ENCODE measurements at regions not wholly inside any gene's neighbourhood (a gene's known extent, or its start where the extent isn't known, plus 50 kb on each side); places are given as distances from the start of the nearest gene placed in this dataset.

DNA sequence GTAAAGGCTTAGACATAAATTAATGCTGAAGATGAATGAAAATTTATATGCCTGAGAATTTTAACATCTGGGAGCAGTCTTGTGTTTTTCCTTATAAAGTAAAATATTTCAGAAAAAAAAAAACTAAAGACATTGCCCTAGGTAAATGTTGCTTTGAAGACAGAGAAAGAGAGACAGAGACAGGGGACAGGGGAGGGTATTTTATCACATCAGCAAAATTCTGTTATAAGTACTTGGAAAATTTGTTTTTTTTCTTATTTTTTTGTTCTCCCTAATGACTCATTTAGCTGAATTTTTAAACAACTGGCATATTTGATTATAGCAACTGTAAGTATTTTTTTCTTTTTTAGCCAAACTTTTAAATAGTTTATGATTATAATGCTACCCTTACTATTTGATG is 1540.6 kb upstream of the GBE1 start:
- no peak for DNase-seq (ENCODE audit: low read depth, low spot score)

DNA sequence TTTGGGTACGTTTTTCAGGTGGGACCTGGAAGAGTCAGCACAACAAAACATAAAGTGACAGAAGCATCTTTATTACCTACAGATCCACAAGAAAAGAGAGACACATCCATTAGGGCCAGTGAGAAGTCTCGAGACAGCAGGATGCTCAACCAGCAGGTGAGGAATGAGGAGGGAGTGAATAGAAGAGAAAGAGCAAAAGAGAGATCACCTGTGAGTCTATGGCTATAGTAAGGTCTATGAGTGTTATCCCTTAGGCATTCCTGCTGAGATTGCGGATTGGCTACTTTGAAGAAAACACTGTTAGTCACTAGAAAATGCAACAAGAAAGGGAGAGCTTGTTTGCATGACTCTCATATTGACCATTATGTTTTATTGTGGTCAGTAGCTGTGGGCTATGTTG is 1556.2 kb upstream of the GBE1 start:
- no peak for DNase-seq (ENCODE audit: low read depth, low spot score)

DNA sequence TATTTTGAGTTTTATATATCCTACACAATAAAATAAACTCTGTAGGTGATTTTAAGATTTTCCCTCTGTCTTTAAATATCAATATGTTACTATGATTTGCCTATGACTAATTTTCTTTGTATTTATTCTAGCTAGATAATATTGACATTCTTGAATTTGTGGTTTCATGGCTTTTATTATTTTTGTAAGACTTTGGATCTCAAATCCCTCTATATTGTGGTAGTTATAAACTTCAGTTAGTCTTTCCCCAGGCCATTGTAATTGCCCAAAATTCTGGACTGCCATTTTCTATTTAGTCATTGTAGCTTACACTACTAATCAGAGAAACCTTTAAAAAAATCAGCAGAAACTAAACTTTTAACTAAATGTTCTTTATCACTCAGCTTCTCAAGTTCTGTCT is 1559.3 kb upstream of the GBE1 start:
- DNase-seq (ENCODE audit: low read depth, low spot score): no peak

DNA sequence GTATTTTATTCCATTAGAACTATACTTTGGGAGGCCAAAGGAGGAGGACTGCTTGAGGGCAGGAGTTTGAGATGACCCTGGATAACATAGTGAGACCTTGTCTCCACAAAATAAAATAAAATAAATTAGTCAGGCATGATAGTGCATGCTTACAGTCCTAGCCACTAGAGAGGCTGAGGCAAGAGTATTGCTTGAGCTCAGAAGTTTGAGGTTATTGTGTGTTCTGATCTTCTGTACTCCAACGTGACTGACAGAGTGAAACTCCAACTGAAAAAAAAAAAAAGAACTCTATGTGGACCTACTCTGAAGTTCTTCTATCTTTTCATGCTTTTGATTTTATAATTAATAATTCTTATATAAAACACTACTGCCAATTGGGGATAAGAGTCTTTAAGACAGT is 1560.0 kb upstream of the GBE1 start:
- DNase-seq (ENCODE audit: low read depth, low spot score): no peak

DNA sequence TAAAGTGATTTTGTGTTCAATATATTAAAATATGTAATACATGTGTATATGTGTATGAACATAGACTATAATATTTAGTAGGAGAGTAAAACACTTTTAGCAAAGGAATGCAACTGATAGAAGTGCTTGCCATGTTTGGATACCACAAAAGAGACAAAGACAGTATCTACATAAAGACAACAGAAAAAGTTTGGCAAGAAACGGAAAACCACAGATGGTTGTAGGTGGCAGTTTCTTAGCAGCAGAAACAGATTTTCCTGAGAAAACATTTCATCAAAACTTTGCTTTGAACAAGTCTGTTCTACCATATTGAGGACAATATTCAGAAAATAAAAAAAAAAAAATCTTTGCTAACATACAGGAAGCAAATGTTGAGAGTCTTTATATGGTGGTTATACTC is 1560.4 kb upstream of the GBE1 start:
- no peak for DNase-seq (ENCODE audit: low read depth, low spot score)

DNA sequence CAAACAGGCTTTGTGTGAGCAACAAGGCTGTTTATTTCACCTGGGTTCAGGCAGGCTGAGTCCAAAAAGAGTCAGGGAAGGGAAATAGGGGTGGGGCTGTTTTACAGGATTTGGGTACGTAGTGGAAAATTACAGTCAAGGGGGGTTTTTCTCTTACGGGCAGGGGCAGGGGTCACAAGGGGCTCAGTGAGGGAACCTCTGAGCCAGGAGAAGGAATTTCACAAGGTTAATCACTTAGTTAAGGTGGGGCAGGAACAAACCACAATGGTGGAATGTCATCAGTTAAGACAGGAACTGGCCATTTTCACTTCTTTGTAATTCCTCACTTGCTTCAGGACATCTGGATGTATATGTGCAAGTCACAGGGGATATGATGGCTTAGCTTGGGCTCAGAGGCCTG is 1592.8 kb upstream of the GBE1 start:
- no peak for DNase-seq (ENCODE audit: low read depth, low spot score)

DNA sequence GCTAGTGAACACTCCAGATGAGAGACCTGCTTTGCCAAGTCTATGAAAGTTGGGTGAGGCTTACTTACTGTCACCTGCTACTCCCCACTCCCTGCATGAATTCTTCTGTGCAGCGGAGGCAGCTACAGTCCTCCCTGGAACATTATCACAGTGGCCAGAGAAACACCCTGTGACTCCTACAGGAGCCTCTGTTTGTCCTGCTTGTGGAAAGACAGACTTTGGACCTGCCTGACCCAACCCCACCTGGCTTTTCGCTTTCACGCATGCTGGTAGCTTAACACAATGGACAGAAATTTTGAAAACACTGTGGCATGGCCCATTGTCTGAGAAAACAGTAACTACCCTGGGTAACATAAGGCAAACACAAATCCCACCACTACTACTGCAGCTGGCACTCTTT is 1565.5 kb upstream of the CADM2 start:
- no peak for DNase-seq (ENCODE audit: low read depth, low spot score)

DNA sequence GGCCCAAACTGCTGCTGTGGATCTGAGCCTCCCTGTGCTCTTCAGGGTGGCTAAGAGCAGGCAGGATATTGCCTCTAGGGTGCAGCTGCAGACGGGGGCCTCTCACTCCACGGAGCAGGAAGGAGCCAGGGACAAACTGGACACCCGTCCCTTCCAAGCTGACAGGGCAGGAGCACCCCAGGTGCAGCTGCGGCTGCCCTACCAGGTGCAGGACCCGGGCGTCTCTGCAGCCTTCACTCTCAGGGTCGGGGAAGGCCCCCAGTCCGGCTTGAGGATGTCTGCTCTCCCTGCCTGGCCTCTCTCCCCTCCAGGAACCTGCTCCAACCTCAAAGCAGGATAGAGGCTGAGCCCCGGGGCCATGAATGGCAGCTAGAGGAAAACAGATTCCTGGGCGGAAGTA is 1554.9 kb upstream of the CADM2 start:
- DNase-seq (ENCODE audit: low read depth, low spot score): no peak

DNA sequence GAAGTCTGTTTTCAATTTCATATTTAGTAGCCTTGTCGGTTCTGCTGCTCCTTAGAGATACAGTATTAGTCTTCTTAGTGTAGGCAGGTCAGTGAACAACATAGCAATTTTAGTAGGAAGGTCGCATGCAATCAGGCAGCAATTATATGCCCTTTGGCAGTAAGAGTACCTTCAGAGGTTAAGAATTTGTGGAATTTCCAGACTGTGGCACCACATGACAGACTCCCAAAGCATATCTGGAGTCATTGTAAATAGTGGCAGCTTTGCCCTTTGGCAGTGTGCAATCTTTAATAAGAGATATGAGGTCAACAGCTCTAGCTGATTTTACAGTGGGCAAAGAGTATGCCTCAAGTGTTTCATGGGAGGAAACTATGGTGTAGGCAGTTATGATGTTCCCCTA is 1532.5 kb upstream of the CADM2 start:
- no peak for DNase-seq (ENCODE audit: low read depth, low spot score)

DNA sequence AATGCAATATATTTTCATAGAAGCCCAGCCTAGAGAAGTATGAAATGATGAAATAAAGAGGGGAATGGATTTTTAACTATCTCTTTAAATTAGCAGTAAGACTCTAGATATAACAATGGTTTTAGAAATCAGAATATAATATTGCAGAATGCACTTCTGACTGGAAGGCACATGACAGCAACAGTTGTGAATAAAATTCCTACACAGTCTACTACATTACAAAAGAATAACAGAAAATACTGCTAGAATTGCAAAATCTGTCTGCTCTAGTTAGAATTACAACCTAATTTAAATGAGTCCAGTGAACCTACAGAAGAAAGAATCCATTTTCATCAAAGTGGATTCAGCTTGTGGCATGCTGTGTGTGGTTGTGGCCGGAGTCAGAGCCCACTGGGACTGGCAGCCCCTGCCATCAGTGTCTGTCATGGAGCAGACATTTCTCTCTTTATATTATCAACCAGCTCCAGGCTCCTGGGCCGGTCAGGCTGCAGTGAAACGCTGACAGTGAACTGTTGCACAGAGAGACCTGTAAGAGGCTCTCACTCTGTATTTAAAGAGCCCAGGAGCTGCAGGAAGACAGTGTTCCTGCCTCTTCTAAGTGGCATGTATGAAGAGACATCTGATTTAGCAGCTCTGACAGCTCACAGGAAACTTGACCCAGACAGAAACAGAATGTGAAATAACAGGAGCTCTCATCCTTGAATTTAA is 1523.8 kb upstream of the CADM2 start:
- peak; percentile 6 for DNase-seq (ENCODE audit: low read depth, low spot score)

DNA sequence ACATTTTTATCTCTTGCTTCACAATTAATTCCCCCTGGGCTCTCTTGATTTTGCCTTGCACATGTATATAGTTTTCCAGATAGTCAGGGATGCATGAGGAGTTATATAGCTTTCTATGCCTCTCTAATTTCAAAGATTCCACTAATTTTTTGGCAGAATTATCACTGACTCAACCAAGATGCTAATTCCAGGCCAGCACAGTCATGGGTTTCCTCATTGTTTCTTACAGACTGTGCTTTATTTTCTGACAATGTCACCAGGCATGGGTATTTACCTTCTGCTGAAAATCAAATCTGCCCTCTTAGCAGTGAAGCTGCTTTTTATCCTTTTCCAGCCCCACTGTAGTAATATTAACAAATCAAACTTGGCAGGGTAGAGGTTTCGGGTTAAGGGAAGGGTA is 1520.6 kb upstream of the CADM2 start:
- no peak for DNase-seq (ENCODE audit: low read depth, low spot score)

DNA sequence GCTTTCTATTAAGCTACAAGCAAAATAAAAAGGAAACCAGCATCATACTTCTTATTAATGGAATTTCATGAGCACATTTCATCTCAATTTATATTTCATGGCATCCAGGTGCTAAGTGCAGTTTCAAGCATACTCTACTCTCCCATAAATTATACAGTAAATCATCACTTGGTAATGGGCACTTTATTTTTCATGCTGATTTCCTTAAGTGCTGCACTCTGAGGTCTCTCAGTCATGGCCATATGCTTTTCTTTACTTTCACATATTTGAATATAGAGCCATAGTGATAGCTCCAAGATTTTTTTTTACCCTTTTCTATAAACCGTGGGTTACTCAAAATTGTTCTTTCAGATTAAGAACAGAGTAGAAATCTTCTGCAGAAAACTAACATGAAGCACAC is 1505.7 kb upstream of the CADM2 start:
- no peak for DNase-seq (ENCODE audit: low read depth, low spot score)

DNA sequence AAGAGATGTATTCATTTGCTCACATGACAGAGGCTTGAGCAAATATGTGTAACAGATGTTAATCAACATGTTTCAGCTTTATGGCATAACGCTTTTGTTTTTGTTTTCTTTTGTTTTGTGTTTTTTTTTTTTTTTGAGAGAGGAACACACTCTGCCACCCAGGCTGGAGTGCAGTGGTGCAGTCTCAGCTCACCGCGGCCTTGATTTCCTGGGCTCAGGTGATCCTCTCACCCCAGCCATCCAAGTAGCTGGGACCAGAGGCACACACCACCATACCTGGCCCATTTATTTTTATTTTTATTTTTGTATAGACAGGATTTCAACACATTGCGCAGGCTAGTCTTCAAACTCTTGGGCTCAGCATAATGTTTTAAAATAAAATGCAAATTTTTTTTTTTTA is 1504.4 kb upstream of the CADM2 start:
- DNase-seq (ENCODE audit: low read depth, low spot score): no peak

DNA sequence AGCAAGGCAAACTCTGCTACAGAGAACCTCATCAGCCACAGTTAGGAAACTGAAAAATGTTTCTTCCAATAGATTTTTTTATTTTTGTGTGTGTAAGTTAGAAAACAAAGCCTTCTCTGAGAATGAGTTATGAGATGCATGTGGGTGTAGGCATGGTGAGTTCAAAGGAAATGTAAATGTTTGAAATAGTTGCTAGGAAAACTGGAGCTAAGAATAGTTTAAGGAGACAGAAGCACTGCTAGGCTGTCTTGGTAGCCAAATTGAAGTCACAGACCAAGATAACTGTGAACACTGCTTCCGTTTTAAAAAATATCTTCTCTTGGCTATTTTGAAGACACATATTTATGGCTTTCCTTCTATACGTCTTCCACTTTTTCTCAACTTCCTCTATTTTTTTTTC is 1501.2 kb upstream of the CADM2 start:
- no peak for DNase-seq (ENCODE audit: low read depth, low spot score)

DNA sequence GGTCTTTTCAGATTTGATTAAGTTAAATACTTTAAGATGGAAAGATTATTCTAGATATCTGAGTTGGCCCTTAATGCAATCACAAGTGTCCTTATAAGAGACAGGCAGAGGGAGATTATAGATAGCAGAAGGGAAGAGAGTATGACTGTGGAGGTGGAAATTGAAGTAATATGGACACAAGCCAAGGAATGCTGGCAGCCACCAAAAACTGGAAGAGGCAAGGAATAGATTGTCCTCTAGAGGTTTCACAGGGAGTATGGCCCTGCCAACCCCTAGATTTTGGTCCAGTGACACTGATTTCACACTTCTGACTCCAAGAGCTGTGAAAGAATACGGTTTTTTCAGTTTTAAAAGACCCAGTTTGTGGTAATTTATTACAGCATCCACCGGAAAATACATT is 1498.7 kb upstream of the CADM2 start:
- DNase-seq (ENCODE audit: low read depth, low spot score): no peak

DNA sequence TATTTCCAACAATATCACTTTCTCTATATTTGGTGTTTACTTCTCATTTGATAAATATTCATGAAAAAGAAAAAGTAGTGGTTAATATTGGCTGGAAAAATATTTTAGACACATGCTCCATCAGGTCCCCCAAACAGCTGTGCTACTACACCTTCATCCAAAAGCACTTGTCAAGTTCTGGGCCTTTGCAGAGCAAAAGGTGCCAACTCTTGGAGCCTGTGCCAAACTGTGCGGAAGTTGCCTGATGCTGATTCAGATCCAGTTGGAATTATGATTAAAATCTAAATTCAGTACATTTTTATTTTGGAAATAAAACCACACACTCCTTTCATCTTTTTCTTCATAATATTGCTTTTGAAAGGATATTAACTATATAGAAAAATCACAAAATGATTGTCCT is 1497.4 kb upstream of the CADM2 start:
- DNase-seq (ENCODE audit: low read depth, low spot score): no peak

DNA sequence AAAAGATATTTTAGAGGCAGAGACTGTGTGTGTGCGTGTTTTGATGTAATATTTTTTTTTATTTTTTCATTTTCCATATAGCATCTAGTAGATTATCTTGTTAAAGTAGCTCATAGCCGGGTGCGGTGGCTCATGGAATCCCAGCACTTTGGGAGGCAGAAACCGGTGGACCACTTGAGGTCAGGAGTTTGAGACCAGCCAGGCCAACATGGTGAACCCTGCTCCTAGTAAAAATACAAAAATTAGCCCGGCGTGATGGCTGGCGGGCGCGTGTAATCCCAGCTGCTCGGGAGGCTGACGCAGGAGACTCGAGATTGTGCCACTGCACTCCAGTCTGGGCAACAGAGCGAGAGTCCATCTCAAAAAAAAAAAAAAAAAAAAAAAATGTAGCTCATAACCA is 1481.2 kb upstream of the CADM2 start:
- DNase-seq (ENCODE audit: low read depth, low spot score): no peak

DNA sequence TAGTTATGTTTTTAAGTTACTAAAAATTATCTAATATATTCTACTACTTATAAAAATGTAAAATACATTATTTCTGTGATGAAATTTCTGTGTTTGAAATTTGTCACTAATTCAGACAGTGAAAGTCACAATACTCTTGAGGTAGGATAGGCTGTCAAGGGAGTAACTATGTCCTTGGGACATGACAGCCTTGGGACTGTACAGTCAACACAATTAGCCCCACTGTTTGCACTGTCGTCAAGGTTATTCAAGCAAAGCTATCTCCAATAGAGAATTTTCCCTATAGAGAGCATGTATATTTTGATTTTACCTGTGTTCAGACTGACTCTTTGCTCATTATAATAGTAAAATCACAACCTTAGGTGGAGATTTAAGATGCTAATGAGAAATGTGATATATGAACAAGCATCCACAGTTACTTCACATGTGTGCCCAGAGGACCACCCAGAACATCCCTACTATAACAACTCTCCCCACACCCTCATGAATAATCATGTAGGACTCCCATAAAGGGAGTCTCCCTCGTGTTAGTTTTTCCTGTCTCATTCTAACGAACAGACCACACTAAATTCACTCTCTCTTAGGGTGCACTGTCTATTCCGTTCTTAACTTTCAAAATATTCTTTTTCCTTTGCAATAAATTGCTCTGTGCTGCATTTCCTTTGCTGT is 1476.3 kb upstream of the CADM2 start:
- DNase-seq (ENCODE audit: low read depth, low spot score): no peak

DNA sequence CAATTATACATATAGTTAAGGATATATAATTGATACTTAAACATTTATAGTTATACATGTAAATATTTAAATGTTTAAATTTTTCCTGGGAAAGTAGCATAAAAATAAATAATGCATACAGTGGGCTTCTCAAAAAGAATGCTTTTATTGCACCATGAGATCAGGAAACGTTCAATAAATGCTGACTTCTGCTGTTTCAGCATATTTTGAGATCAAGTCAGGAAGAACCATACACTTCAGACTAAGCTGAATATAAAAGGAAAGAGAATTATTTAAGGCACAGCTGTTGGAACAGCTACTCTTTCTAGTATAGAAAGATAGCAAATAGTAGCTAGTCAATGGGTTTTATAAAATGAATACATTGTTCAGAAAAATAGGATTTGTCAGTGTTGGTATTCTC is 1462.3 kb upstream of the CADM2 start:
- no peak for DNase-seq (ENCODE audit: low read depth, low spot score)

DNA sequence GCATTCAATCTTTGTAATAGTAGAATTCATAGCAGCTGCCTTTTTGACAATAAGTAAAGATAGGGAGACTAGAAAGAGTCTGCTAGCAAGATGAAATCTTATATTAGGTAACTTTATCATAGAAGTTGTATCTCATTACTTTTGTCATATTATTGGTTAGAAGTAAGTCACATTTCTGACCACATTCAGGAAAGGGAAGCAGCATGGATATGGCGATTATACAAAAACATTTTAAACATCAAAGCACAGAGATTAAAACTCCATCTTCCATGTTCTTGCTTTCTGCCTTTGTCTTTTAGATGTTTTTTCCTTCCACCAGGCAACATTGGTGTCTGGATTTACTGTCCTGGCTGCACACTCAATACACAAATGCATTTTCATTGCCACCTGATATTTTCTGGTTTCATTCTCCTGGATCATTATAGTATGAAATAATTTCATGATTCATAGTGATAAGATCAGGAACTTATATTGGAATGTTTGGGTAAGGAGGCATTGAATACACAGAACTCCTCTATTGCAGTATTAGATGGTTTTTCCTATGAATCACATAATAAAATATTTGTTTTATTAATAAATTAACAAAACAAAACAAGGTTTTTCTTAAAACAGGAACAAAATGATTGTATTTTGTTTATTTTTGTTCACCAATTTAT is 1460.3 kb upstream of the CADM2 start:
- no peak for DNase-seq (ENCODE audit: low read depth, low spot score)

DNA sequence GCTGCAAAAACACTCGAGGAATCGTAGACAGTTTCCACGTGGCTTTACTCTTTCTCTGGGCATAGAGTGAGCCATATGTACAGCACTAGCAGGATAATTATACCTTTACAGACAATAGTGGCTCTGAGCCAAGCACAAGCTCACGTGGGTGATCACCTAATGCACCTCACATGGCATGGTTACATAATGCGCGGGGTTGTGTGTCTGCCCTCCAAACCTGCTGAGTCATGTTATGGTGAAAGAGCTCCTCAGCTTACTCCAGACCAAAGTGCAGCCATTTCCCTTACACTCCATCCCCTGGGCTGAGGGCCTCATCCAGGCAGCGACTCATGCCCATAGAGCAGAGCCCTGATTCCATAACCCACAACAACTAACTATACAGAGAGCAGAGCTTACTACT is 1458.4 kb upstream of the CADM2 start:
- no peak for DNase-seq (ENCODE audit: low read depth, low spot score)

DNA sequence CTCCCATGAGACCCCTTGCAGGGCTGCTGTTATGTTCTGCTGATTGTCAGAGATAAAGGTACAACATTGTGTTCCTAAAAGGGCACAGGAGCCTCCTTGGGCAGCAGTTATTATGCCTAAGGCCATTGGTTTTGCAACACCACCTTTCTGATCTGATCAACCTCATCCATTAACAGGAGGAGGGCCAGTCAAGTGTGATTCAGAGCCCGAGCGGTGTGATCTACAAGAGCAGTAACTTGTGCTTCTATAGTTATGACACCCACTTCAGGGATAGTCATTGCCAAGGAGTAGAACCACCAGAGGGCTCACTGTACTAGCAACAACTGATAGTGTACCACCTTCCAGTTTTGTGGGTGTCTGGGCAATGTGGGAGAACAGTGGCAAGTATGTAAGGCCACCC is 1457.9 kb upstream of the CADM2 start:
- DNase-seq (ENCODE audit: low read depth, low spot score): no peak

DNA sequence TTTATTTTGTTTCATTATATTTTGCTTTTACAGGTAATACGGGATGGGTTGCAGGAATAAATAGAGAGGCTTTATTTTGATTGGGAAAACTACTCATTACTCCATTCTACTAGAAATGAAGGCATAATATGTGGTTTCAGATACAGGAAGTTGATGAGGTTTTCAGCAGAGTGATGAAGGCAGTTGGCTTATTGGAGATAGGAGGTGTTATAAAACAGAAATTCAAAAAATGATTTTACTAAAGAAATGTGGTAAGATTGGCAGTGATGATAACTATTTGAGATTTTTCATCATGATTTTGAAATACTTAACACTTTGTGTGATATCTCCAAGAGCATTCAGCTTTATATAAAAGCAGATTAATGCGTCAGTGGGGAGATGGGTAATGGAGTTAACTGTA is 1445.7 kb upstream of the CADM2 start:
- DNase-seq (ENCODE audit: low read depth, low spot score): no peak
